ENCODE measurements at regions not wholly inside any gene's neighbourhood (a gene's known extent, or its start where the extent isn't known, plus 50 kb on each side); places are given as distances from the start of the nearest gene placed in this dataset.

- Mint-ChIP-seq H3K27me3 (peaks cover 39% of the 10 kb centered on the region), H3K27ac (no peak overlapping the region), H3K36me3 (no peaks in the 10 kb centered on the region), H3K4me3 (no peak overlapping the region), H3K4me1 (ENCODE audit: unreplicated experiment) (no peaks in the 10 kb centered on the region), H3K9me3 (no peaks in the 10 kb centered on the region)
- DNase-seq (ENCODE audit: extremely low spot score, unreplicated experiment) = peak; percentile 13
- TF ChIP-seq CTCF (conservative IDR thresholded peaks at IDR 0.05) = no peak
Measured at GRCh38 chr15:69656271-69657030, 203.8 kb downstream of the RPLP1 start.

GRCh38 chr15:69657626-69658025 lies 205.0 kb downstream of the RPLP1 start:
- H3K27me3 Mint-ChIP-seq = peaks cover 32% of the 10 kb centered on the region
- H3K4me3 Mint-ChIP-seq = no peak overlapping the region
- H3K36me3 Mint-ChIP-seq = no peaks in the 10 kb centered on the region
- H3K9me3 Mint-ChIP-seq = no peaks in the 10 kb centered on the region
- no peak for TF ChIP-seq CTCF (conservative IDR thresholded peaks at IDR 0.05)
- no peak for DNase-seq (ENCODE audit: extremely low spot score, unreplicated experiment)
- H3K4me1 Mint-ChIP-seq (ENCODE audit: unreplicated experiment) = no peaks in the 10 kb centered on the region
- H3K27ac Mint-ChIP-seq = no peak overlapping the region

GRCh38 chr15:69658411-69658945 lies 205.9 kb downstream of the RPLP1 start:
- Mint-ChIP-seq H3K4me3 (no peak overlapping the region), H3K27me3 (peaks cover 34% of the 10 kb centered on the region), H3K4me1 (ENCODE audit: unreplicated experiment) (no peaks in the 10 kb centered on the region), H3K27ac (no peak overlapping the region), H3K36me3 (no peaks in the 10 kb centered on the region), H3K9me3 (no peaks in the 10 kb centered on the region)
- TF ChIP-seq CTCF (conservative IDR thresholded peaks at IDR 0.05) = no peak
- DNase-seq (ENCODE audit: extremely low spot score, unreplicated experiment) = peak; percentile 47

DNA sequence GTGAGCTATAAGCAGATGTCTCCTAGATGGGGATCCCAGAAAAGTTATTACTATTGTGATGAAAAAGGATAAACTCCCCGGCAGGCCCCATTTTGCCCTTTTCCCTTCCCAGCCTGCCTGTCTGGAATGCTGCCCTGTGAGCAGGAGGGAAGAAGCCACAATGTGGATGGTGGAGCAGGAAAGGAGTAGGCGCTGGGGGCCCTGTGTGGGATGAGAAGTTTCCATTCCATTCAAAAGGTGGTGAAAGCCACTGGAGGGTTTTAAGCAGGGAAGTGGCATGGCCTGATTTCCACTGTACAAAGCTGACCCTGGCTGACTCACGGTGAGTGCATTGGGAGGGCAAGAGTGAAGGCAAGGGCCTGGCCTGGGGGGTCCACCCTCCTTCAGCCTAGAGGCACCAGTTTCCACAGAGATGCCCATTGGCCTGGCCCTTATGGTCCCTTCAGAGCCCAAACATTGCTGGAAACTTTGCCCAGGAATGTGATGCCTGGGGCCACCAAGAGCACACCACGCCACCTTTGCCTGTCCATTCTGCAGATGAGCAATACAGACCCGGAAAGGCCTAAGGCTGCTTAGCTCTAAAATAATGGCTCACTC lies 206.9 kb downstream of the RPLP1 start:
- no peak overlapping the region for H3K4me3 Mint-ChIP-seq
- peaks cover 39% of the 10 kb centered on the region for H3K27me3 Mint-ChIP-seq
- DNase-seq (ENCODE audit: extremely low spot score, unreplicated experiment) = peak; percentile 44
- H3K27ac Mint-ChIP-seq = no peak overlapping the region
- no peaks in the 10 kb centered on the region for H3K9me3 Mint-ChIP-seq
- no peak for TF ChIP-seq CTCF (conservative IDR thresholded peaks at IDR 0.05)
- no peaks in the 10 kb centered on the region for H3K36me3 Mint-ChIP-seq
- H3K4me1 Mint-ChIP-seq (ENCODE audit: unreplicated experiment) = peaks cover 2% of the 10 kb centered on the region

DNA sequence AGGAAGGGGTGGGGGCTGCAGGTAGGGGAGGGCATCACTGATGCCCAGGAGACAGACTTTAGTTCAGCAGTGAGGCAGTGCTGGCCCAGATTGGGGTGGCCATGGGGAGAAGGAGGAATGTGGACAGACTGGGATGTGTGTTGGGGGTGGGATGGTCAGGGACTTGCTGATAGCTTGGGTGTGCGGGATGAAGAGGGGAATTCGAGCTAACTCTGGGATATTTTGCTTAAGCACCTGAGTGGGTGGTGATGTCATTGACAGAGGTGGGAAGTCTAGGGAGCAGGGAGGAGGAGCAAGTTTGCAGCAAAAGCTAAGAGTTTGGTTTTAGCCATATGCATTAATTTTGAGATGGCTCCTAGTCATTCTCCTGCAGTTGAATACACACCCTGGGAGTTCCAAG lies 207.5 kb downstream of the RPLP1 start:
- Mint-ChIP-seq H3K4me1 (ENCODE audit: unreplicated experiment) (peaks cover 8% of the 10 kb centered on the region), H3K27ac (no peak overlapping the region), H3K4me3 (no peak overlapping the region), H3K9me3 (no peaks in the 10 kb centered on the region), H3K36me3 (no peaks in the 10 kb centered on the region), H3K27me3 (peaks cover 45% of the 10 kb centered on the region)
- peak; percentile 45 for DNase-seq (ENCODE audit: extremely low spot score, unreplicated experiment)
- no peak for TF ChIP-seq CTCF (conservative IDR thresholded peaks at IDR 0.05)

All from type B pancreatic cell (in vitro differentiated cells).